Spinal cord (tissue), 9 donors: ENCODE measurements at regions not wholly inside any gene's neighbourhood (a gene's known extent, or its start where the extent isn't known, plus 50 kb on each side); places are given as distances from the start of the nearest gene placed in this dataset.
"Not testable (repeated sequence)": the region's sequence is repeated elsewhere in the genome, so short reads cannot be mapped to it uniquely, and the experiment has no call there.

ENCODE experiments used
- DNase-seq, 6 donors: peaks; one replicate each; pipeline versions ENCODE4 v3.0.0 to v3.0.0-alpha.2; 2013 to 2015; ENCODE audit warnings: low spot score in 6 of 6, low read depth in 4 of 6
- H3K27ac ChIP-seq: one replicate; pipeline ENCODE4 v1.5.1; 2013; ENCODE audit warnings: low read depth, low read length, control low read depth
- H3K27me3 ChIP-seq: one replicate; pipeline ENCODE4 v1.6.1; 2013; ENCODE audit warnings: low read length; ENCODE audit not compliant: control insufficient read depth, insufficient read depth
- H3K36me3 ChIP-seq: one replicate; pipeline ENCODE4 v1.6.1; 2013; ENCODE audit warnings: low read length; ENCODE audit not compliant: control insufficient read depth, insufficient read depth
- H3K4me1 ChIP-seq: one replicate; pipeline ENCODE4 v1.6.1; 2013; ENCODE audit warnings: low read length; ENCODE audit not compliant: control insufficient read depth, insufficient read depth
- H3K4me3 ChIP-seq: one replicate; pipeline ENCODE4 v1.5.1; 2013; ENCODE audit warnings: low read depth, low read length, control low read depth
- H3K9me3 ChIP-seq: one replicate; pipeline ENCODE4 v1.6.1; 2013; ENCODE audit warnings: low read length; ENCODE audit not compliant: control insufficient read depth, insufficient read depth
- WGBS: methylation state at CpG from one replicate; pipeline ENCODE4 v1.1.5; 2013; ENCODE audit warnings: missing lambda C conversion rate; ENCODE audit not compliant: insufficient coverage; 5-methylcytosine and 5-hydroxymethylcytosine counted together
- donor health status: healthy.

DNA sequence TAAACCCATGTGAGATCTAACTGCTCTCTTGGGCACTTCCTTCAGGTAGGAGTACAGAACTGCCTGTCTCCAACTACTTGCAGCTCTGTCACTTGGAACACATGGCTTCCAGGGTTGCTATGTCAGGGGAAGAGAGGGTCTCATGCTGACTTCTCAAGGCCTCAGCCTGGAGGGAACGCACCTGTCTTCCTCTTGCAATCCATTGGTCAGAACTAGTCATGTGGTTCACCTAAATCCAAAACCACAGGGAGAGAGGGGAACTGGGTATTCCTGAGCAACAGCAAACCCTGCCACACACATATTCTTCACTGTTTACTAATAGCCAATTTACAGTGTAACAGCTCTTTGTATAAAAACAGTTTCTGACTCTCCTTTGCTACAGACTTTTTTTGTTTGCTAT lies 206.1 kb downstream of the KCNJ2 start:
- H3K27me3 ChIP-seq, result no peaks in the 10 kb centered on the region

DNA sequence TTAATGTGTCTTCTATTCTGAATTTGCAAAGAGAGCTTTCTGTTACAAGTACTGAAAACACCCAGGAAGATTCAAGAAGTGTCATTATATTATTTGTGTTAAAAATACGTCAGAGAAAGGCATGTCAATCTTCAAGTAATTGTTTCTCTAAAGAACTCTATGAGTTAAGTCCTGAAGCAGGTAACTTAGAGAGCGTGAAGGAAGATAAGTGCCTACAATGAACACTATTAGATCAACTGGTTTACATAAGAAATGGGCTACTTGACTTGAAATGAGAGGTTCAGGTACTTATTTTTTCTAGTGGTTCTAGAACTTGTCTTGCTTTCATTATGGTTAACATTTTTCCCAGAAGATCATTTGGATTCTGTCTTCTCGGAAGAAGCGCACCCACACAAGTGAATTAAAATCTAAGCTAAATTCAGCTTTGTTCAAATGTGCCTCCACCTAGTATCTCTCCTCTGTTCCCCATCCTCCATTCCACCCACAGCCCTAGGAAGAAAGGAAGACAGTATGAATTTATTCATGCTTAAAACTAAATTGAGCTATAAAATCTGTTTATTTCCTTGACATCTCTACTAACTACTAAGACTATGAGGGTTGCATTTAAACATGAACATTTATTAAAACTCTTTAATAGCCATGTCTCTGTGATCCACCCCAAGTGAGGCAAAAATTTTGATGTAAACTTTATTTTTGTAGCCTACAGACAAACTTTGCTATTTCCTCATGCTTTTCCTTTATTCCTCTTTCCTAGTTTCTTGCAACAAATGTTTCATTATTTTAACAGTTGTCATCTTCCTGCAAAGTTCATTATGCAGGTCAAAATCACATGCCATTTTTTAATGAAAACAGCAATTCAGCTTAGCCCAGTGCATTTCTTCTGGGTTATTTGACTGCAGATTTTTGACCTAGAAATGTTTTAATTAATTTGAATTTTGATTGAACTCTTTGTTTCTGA lies 206.8 kb downstream of the KCNJ2 start:
- H3K36me3 ChIP-seq, result no peaks in the 10 kb centered on the region
- 100% methylated on average over 1 of the region's 4 CpGs for WGBS

More for the DNA sequence above, 206.1 kb downstream of the KCNJ2 start:
- Histone ChIP-seq H3K4me1 (no peaks in the 10 kb centered on the region), H3K36me3 (no peaks in the 10 kb centered on the region), H3K27ac (no peak overlapping the region), H3K9me3 (no peaks in the 10 kb centered on the region), H3K4me3 (no peak overlapping the region)
- no peak for DNase-seq
- 80% methylated on average over 1 of the region's 1 CpG for WGBS

DNA sequence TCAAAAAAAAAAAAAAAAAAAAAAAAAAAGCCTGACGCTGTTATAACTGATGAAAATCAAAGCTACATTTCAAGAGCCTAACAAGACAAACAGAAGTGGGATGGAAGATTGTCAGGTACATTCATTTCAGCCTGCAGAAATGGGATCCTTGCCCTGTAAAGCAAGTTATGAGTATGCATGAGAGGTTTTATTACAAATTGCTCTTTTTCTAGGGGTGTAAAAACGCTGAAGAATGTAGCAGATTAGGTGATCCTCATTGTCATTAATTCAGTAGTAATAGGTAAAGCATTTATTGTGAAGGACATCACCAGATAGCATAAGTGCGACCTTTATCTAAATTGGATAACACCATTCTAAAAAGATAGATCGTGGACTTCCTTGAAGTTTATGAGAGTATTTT lies 208.3 kb downstream of the KCNJ2 start:
- H3K36me3 ChIP-seq, result no peaks in the 10 kb centered on the region
- WGBS, result no CpG with 5 or more reads among the region's 4 CpGs
- no peaks in the 10 kb centered on the region for H3K27me3 ChIP-seq
- H3K9me3 ChIP-seq, result no peaks in the 10 kb centered on the region
- peak in 1 of 6 donors; percentile 8 for DNase-seq
- H3K27ac ChIP-seq, result no peak overlapping the region
- no peak overlapping the region for H3K4me3 ChIP-seq
- no peaks in the 10 kb centered on the region for H3K4me1 ChIP-seq

More for the DNA sequence above, 206.8 kb downstream of the KCNJ2 start:
- Histone ChIP-seq H3K4me3 (no peak overlapping the region), H3K4me1 (no peaks in the 10 kb centered on the region), H3K27me3 (no peaks in the 10 kb centered on the region), H3K27ac (no peak overlapping the region), H3K9me3 (no peaks in the 10 kb centered on the region)
- DNase-seq, result no peak

DNA sequence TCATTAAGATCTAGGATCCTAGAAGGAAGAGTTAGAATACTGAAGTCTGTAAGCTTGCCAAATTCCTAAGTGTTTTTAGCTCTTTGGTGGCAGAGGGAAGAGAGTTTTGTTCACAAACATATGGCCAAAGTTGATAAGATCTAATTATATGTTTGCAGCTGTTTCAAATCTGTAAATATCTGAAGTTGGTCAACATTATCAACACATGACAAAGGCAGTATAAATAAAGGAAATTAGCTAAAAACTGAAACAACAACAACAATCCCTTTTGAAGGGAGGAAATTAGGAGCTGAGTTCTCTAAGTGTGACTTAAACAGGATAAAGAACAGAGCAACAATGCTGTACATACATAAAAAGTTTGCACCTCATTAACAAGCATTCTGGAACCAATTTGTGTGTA lies 208.7 kb downstream of the KCNJ2 start:
- DNase-seq, result peak in 1 of 6 donors; percentile 57
- no peaks in the 10 kb centered on the region for H3K27me3 ChIP-seq
- H3K36me3 ChIP-seq, result no peaks in the 10 kb centered on the region
- H3K27ac ChIP-seq, result no peak overlapping the region
- H3K4me3 ChIP-seq, result no peak overlapping the region
- H3K4me1 ChIP-seq, result no peaks in the 10 kb centered on the region
- H3K9me3 ChIP-seq, result no peaks in the 10 kb centered on the region

DNA sequence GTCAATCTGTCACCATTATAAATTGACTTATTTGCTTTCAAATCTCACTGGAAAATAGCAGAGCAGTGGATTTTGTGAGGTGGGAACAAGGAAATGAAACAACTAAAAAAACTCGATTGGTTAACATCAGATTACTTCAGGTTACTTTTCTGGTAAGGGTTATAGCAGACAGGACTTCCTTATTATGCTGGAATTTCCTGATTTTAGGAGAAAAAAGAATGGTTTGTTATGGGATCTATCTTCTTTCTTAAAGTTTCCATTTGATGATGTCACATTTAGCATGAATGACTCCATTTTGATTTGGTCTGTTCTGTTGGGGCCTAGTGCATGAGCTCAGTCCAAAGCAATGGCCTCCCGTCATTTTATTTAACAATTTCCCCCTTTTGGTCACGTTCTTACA lies 210.6 kb downstream of the KCNJ2 start:
- Histone ChIP-seq H3K4me3 (no peak overlapping the region), H3K9me3 (no peaks in the 10 kb centered on the region), H3K4me1 (no peaks in the 10 kb centered on the region), H3K27ac (no peak overlapping the region), H3K27me3 (no peaks in the 10 kb centered on the region), H3K36me3 (no peaks in the 10 kb centered on the region)
- 100% methylated on average over 1 of the region's 3 CpGs for WGBS
- no peak for DNase-seq

DNA sequence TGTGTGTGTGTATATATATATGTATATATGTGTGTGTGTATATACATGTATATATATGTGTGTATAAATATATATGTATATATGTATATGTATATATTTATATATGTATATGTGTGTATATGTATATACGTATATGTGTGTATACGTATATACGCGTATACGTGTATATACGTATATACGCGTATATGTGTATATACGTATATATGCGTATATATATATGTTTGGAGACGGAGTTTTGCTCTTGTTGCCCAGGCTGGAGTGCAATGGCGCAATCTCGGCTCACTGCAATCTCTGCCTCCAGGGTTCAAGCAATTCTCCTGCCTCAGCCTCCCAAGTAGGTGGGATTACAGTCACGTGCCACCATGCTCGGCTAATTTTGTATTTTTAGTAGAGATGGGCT lies 212.6 kb downstream of the KCNJ2 start:
- H3K27me3 ChIP-seq, H3K4me1 ChIP-seq, H3K36me3 ChIP-seq, H3K27ac ChIP-seq, H3K4me3 ChIP-seq, H3K9me3 ChIP-seq, DNase-seq: not testable (repeated sequence)
- WGBS, result 100% methylated on average over 8 of the region's 15 CpGs

DNA sequence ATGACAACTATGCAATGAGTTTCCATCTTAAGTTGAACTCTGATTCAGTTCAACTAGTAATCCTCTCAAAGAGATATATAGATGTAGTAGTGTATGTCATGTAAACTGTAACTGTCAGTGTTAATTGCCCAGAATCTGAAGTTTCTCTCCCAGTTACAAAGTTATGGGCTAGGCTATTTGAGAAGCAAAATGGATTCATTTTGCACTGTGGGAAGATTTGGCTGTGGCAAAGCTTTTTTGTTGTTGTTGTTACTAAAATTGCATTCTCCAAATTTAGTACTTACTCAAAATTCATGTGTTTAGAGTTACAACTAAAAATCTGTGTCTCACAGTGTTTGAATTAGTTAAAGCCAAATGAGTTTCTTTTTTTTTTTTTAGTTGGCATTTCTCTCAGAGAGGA lies 219.0 kb downstream of the KCNJ2 start:
- peak in 1 of 6 donors; percentile 52 for DNase-seq
- no peaks in the 10 kb centered on the region for H3K9me3 ChIP-seq
- H3K27ac ChIP-seq, result no peak overlapping the region
- H3K4me1 ChIP-seq, result no peaks in the 10 kb centered on the region
- no peak overlapping the region for H3K4me3 ChIP-seq
- no peaks in the 10 kb centered on the region for H3K27me3 ChIP-seq
- H3K36me3 ChIP-seq, result no peaks in the 10 kb centered on the region

DNA sequence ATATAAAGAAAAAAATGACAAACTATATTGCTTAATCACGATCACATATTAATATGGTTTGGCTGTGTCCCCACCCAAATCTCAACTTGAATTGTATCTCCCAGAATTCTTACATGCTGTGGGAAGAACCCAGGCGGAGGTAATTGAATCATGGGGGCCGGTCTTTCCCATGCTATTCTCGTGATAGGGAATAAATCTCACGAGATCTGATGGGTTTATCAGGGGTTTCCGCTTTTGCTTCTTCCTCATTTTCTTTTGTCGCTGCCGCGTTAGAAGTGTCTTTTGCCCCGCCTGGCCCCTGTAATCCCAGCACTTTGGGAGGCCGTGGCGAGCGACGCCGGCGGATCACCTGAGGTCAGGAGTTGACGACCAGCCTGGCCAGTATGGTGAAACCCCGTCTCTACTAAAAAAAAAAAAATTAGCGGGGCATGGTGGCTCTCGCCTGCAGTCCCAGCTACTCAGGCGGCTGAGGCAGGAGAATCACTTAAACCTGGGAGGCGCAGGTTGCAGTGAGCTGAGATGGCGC lies 220.0 kb downstream of the KCNJ2 start:
- WGBS, result 94% methylated on average over 22 of the region's 23 CpGs

DNA sequence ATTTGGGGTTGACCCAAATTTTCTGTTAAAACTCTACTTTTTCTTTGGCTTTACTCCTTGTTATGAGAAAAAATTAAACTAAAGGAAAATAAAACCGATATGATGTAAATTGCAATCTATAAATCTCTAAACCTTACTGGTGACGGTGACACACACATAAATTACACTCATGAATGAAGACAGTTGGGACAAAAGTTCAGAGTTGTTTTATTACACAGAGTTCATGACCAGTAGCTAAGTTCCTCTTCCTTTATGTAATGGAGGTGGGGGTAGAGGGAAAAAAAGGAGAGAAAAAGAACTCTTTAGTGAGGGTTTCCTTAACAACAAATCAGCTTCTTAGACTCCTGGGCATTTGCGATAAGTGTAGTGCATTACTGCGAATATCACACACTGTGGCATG lies 220.7 kb downstream of the KCNJ2 start:
- Histone ChIP-seq H3K36me3 (no peaks in the 10 kb centered on the region), H3K27me3 (no peaks in the 10 kb centered on the region), H3K27ac (no peak overlapping the region), H3K4me1 (no peaks in the 10 kb centered on the region), H3K9me3 (no peaks in the 10 kb centered on the region), H3K4me3 (no peak overlapping the region)
- WGBS, result 71% methylated on average over 2 of the region's 4 CpGs
- DNase-seq, result no peak

More for the DNA sequence above, 220.0 kb downstream of the KCNJ2 start:
- H3K9me3 ChIP-seq, H3K27me3 ChIP-seq, DNase-seq, H3K4me1 ChIP-seq, H3K36me3 ChIP-seq, H3K4me3 ChIP-seq, H3K27ac ChIP-seq: not testable (repeated sequence)
